Tongue (tissue), 1 donor: ENCODE measurements at regions not wholly inside any gene's neighbourhood (a gene's known extent, or its start where the extent isn't known, plus 50 kb on each side); places are given as distances from the start of the nearest gene placed in this dataset.
"Not testable (repeated sequence)": the region's sequence is repeated elsewhere in the genome, so short reads cannot be mapped to it uniquely, and the experiment has no call there.

Experiments used
- DNase-seq: peaks from one replicate; pipeline ENCODE4 v3.0.0-alpha.2; 2015

DNA sequence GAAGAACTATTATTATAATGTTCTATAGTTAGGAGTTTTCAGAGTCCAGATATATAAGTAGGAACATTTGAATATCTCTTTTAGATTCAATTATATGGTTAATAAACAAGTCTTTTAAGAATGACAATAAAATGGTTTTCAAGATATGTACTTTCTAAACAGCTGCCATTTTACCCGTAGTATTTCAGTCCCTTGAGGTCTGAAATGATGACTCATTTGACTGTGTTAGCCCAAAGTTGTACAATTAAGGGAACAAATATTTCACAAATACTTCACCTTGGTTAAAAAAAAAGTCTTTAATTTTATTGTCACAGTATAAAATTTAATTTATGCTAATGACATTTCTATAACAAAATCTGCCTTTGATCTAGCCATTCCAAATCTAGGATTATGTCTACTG lies 91.6 kb upstream of the TANK start:
- DNase-seq, result no peak

DNA sequence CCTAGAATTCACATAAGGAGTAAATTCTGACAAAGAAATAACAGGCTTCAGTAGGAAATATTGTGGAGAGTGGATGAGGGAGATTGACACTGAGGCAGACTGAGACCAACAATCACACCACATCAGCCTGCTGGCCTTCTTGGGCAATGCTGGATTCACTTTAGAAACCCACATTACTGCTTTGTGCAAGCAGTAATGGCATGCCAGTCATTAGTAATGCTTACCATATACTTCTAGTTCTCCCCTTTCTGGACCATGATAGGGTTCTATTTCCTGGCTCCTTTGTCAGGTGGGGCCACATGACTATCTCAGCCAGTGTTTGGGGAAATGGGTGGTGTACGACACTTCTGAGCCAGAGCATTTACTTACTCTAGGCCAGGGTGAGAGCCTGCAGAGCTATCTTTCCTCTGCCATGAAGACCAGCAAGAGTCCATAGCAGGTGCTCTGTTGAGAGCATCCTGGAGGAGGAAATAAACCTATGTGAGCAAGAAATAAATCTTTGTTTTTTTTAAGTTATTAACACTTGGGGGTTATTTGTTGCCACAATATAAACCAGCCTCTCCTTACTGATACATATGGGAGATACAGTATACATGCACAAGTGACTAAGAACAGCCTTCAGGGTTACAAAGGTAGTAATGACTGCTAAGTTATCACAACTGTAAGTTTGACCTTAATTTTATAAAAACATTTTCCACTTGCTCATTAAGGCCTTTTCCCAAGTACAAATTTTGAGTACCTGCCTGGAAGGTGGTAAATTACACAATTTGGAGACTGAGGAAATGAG lies 89.3 kb upstream of the TANK start:
- DNase-seq, result no peak

DNA sequence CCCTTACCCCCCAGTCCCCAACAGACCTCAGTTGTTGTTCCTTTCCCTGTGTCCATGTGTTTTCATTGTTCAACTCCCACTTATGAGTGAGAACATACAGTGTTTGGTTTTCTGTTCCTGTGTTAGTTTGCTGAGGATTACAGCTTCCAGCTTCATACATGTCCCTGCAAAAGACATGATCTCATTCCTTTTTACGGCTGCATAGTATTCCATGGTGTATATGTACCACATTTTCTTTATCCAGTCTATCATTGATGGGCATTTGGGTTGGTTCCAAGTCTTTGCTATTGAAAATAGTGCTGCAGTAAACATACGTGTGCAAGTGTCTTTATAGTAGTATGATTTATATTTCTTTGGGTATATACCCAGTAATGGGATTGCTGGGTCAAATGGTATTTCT lies 87.8 kb upstream of the TANK start:
- not testable (repeated sequence) for DNase-seq

DNA sequence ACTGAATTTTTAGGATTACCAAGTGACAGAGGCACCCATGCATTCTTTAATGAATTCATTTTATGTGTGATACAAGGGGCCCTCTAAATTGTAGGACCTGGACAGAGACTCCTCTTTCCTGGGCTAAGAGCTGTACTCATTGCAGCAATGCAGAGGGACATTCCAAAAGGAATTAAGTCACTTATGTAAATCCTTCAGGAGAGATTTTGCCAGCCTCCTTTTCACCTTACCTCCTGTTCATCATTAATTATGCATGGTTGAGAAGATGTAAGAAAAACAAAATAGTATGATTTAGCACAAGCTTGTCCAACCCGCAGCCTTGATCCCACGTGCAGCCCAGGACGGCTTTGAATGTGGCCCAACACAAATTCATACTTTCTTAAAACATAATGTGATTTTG lies 84.5 kb upstream of the TANK start:
- DNase-seq, result no peak

DNA sequence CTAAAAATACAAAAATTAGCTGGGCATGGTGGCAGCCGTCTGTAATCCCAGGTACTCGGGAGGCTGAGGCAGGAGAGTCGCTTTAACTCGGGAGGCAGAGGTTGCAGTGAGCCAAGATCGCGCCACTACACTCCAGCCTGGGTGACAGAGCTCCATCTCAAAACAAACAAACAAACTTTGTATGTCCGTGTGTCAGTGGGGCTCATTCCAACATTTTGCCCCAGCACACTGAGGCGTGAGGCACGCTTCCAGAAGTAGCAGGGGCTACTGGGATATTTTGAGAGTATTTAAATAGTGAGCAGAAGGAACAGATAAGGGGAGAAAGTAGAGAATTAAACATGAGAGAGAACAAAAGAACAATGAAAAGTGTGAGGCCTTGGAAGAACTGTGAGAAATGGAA lies 83.3 kb upstream of the TANK start:
- no peak for DNase-seq

DNA sequence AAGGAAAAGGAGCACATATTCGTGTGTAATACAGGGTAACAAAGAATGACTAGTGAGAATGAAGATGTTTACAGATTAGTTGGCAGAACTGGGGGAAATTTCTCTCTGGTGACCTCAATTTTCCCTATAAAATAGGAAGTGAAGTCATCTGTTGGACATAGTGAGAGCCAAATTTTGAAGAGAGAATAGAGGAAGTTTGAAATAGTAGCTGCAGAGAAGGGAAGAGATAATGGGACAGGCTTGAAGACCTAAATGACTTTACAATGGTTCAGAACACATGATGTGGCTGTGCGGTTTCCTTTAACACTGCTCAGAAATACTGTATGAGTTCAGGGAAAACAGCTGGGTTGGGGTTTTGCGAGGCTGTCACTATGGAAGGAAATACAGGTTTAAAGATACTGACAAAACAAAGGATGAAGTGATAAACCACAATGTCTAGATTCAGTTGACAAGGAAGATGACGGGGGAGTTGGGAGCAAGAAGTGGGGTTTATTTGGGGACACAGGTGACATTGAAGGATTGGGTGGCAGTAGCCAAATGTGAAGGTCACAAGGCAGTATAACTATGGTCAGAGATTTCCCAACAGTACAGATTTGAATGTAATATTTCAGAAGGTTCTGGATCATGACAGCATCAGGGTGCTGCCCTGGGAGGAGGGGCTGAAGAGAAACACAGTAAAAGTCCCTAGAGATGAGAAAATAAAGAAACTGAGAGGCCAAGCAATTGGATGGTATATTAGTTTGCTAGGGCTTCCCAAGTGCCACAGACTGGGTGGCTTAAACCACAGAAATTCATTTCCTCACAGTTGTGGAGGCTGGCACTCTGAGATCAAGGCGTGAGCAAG lies 82.6 kb upstream of the TANK start:
- DNase-seq, result peak; percentile 28

DNA sequence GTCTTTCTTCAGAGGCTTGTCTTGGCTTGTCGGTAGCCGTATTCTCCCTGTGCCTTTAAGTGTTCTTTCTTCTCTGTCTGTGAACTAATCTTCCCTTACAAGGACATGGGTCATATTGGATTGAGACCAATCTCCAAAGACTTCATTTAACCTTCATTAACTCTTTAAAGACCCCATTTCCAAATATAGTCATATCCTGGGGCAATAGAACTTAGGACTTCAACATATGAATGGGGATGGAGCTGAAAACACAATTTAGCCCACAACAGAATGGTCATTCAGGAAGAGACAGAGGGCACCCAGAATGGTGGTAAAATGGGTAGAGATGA lies 82.1 kb upstream of the TANK start:
- DNase-seq, result no peak

DNA sequence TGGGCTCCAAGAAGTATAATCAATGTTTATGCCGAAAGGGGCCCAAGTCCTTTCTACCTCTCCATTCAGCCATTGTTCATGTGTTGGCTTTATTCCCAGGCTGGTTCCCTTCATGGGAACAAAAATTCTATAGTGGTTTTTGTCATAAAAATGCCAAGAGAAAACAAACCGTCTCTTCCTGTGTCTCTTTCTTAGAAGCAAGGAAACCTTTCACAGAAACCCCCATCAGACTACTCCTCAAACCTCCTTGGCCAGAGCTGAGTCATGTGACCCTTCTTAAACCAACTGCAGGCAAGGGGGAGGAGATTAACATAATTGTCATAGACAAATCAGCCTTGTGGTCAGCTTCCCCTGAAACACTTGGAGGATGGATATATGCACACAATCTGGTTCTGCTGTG lies 75.1 kb upstream of the TANK start:
- no peak for DNase-seq

DNA sequence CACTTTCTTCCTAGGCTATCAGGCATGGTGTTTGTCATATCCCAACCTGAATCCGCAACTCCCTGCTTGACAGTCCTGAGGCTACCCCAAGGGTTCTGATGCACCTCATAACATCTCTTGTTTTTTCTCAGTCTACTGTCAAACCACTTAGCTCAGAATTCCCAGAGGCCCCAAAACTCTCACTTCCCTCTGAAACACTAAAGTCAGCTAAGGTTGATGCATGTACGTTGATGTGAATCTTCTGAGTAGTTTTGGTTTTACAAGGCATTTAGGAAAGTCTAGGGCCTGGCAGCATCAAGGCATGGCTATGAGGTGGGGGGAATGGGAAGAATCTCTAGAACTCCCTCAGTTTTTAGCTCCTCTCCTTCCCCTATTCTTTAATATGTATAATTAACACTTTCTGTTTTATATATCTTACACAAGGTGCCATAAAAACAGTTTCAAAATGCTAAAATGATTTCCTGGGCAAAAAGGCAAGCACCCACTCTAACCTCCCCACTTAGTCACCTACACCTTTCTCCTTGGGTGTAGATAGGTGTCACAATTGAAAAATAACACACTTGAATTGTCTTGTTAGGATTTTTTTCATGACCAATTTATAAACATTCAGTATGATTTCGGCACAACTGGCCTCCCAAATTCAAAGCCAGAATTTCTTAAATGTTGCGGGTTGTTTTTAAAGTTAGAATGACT lies 71.4 kb upstream of the TANK start:
- no peak for DNase-seq

DNA sequence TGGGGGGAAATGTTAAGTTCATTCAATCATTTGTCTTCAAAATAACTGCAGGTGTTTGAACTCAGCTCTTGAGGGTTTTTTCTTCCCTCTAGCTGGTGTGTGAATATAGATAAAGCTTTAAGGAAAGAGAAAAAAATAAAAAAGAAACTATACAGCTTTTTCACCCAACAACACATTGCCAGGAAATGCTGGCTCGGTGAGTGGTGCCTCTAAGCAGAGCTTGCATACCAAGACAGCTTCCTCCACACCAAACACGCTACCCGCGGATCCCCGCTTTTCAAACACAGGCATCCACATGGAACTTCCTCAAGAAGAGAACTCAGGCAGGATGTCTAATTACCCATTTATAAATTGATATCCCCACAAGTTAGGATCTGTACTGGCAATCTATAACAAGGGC lies 69.8 kb upstream of the TANK start:
- DNase-seq, result no peak

DNA sequence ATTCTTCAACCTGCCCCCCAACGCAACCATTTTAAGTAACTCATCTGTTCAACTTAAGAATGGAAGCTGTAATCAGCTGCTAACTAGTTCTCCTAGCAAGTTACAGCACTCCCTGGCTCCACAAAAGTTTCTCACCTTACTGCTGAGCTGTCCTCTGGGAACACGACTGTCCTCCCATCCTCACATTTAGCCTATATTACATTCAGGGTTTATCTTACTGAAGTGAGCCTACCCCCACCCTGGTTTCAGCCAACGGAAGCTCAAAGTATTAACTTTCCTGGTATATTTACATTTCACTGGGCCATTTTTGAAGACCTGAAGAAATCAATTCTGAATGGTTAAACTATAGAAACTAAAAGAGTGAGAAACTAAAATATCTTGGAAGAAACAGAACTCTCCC lies 64.9 kb upstream of the TANK start:
- DNase-seq, result no peak

DNA sequence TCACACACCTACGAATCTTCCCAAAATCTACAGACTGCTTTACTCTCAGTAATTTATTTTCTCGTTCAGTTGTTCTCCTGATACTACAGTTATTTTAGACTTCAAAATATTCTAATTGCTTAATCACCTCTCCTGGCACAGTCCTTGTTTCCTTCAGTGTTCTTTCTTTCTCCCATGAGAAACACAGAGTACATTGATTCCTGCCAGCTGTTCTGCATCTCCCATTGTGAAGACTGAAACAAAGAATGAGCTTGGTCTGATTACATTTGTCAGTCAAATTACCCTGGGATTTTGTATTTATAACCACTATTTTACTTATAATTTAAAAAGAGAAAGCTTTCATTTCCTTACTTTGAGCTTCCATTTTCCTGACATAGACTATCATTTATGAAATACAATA lies 63.9 kb upstream of the TANK start:
- no peak for DNase-seq

DNA sequence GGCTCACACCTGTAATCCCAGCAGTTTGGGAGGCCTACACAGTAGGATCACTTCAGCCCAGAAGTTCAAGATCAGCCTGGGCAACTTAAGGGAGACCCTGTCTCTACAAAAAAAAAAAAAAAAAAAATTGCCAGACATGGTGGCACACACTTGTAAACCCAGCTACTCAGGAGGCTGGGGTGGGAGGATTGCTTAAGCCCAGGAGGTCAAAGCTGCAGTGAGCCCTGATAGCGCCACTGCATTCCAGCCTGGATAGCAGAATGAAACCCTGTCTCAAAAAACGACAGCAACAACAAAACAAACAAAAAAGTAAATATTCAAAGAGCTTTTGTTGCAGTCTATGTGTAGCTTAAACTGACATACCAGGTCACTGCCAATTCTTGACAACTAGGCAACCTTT lies 63.1 kb upstream of the TANK start:
- DNase-seq, result no peak

DNA sequence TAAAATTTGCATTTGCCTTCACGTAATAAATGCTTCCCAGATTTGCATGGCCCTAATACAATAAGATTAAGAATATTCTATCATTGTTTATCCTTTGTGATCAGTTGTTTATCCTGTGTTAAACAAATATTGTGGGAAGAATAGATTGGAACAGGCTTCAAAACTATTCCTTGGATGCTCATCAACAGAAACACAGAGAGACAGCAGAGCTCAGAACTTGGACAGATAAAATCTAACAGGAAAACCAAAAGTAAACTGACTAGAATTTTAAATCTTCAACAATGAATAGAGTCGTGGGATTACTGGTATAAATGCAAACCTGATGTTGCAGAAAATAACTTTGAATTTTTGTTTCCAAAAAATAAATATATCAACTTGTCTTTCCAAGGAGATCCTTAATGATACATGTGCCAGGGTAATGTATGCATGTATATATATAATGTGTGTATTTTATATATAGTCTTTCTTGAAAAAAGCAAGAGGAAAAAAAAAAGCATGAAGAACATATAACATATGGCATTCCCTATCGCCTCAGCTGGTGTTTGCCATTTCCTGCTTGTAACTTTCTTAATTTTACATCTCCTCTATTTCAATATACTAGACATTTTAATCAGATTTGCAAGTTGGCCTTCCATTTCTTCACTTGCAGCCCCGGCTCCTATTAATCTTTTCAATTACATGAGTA lies 59.9 kb upstream of the TANK start:
- no peak for DNase-seq

DNA sequence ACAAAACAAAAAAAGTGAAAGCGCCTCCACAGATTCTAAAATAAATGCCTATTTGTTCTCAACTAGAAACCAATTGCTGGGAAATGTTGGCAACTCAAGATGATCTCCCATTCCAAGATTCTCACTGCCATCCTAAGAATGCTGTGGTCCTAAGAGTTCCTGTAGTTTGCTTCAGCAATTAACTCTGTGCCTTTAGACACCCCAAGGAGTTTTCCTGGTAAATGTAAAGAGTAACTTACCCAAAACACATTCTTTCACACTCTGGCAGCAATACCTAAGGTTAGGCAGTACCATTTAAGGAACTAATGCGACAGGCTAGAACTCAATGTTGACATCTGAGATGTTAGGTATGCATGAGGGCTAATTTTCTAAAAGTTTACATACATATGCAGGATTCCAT lies 58.8 kb upstream of the TANK start:
- no peak for DNase-seq

DNA sequence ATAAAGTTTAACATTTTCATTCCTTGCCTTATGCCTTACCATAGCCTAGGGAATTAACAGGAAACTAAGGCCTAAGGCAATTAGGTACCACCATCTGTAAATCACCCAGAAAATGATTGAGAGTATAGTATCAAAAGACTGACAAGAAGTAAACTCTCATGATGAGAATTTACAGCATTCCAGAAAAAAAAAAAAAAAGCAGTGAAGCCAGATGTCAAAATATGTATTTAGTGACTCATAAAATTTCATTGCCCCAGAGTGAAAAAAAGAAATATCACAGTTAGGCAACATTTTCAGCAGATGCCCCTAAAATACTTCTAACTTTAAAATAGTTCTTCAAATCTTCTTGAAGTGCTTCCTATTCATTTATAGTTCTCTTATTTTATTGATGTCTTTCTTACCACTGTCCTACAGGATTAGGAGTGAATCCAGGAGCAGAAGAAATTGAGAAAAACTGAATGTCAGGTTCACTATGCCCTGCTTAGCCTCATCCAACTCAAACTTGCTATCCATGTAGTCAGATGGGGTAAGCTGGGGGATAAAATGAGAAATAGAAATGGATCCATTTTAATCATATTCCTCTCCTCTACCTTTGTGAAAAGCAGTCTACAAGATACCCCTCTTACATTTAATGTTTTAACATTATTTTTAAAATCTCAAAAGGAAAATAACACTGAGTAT lies 57.3 kb upstream of the TANK start:
- no peak for DNase-seq

DNA sequence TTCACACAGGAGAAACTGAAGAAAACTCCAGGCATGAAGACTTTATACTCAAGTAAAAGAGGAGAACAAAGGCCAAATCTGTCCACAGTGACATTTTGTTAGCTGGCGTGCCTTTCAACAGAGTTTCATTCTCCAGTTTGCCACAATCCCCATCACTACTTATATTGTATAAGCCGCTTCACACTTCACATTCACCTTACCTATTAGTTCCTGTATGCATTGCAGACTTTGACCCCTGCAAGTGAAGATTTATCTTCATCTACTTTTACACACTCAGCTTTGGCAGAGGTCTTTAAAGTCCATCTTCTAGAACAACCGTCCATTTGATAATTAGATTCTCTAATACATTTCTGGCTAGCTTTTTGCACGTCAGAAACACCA lies 56.8 kb upstream of the TANK start:
- no peak for DNase-seq

DNA sequence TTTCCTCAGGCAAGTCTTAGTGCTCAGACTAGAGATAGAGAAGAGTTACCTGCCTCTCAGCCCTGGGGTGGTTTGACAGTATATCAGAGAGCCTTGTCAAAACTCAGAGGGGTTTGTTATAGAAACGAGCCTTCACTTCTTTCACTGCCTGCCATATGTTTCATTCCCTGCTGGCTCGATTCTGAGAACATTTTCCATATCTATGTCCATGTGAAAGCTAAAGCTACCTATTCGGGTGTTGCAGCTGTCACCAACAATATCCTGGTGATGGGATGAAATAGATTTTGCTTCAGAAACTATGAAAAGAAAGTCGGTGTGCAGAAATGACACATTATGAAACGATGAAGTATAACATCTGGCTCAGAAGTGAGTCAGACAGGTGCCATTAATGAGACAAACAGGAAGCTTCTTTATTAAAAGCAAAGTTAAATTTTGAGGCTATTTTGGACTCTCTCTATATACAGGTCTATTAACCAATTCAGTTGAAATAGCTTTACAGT lies 56.1 kb upstream of the TANK start:
- no peak for DNase-seq

DNA sequence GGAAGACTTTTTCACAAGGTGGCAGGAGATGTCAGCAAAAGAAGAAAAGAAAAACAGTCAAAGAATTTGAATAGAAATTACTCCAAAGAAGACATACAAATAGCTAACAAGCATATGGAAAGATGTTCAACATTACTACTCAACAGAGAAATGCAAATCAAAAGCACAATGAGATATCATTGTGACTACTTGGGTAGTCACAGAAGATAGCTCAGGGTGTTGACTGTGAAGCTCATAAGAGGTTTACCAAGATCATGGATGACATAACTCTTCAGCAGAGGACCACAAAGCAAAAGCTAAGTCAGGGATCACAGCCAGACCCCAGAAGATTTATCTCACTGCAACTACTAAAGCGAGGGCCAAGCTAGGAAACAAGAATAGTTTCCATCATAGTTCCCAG lies 53.0 kb upstream of the TANK start:
- DNase-seq, result no peak
